LNCaP clone FGC (cell line): ENCODE measurements at regions not wholly inside any gene's neighbourhood (a gene's known extent, or its start where the extent isn't known, plus 50 kb on each side); places are given as distances from the start of the nearest gene placed in this dataset.

Experiments used
- DNase-seq: peaks from one replicate; pipeline ENCODE4 v3.0.0-alpha.2; 2011; ENCODE audit warnings: low read depth
- H3K4me3 ChIP-seq: 2 replicates; pipeline ENCODE4 v1.5.1; 2011; ENCODE audit warnings: mild to moderate bottlenecking, low read depth, low read length, control low read depth
- CTCF ChIP-seq: IDR thresholded peaks from 2 replicates; pipeline ENCODE4 v1.5.1; 2012; ENCODE audit warnings: mild to moderate bottlenecking; ENCODE audit not compliant: control insufficient read depth, insufficient read depth; ENCODE audit errors: extremely low read depth

GRCh38 chr3:89692601-89693000 lies 585.2 kb downstream of the EPHA3 start:
- no peak overlapping the region for H3K4me3 ChIP-seq
- no peak for TF ChIP-seq CTCF
- DNase-seq = no peak

- no peak overlapping the region for H3K4me3 ChIP-seq
- no peak for DNase-seq
- no peak for TF ChIP-seq CTCF
Measured at GRCh38 chr3:89697321-89697916, 590.0 kb downstream of the EPHA3 start.

- H3K4me3 ChIP-seq = no peak overlapping the region
- no peak for TF ChIP-seq CTCF
- no peak for DNase-seq
Measured at GRCh38 chr3:89698208-89698830, 590.9 kb downstream of the EPHA3 start.

GRCh38 chr3:89699229-89699628 lies 591.8 kb downstream of the EPHA3 start:
- no peak for DNase-seq
- H3K4me3 ChIP-seq = no peak overlapping the region
- TF ChIP-seq CTCF = no peak

GRCh38 chr3:89699771-89700170 lies 592.4 kb downstream of the EPHA3 start:
- H3K4me3 ChIP-seq = no peak overlapping the region
- TF ChIP-seq CTCF = no peak
- no peak for DNase-seq

GRCh38 chr3:89702404-89702803 lies 595.0 kb downstream of the EPHA3 start:
- DNase-seq = no peak
- H3K4me3 ChIP-seq = no peak overlapping the region
- no peak for TF ChIP-seq CTCF

- no peak for DNase-seq
- no peak for TF ChIP-seq CTCF
- no peak overlapping the region for H3K4me3 ChIP-seq
Measured at GRCh38 chr3:89713196-89713595, 605.8 kb downstream of the EPHA3 start.
